ENCODE measurements at regions not wholly inside any gene's neighbourhood (a gene's known extent, or its start where the extent isn't known, plus 50 kb on each side); places are given as distances from the start of the nearest gene placed in this dataset.

- no peak overlapping the region for H3K4me3 ChIP-seq (replicated peaks; ENCODE audit: low read depth, low read length)
- peak; percentile 5 for TF ChIP-seq CTCF (IDR thresholded peaks at IDR 0.05; ENCODE audit: insufficient read depth, low read length, poor library complexity, severe bottlenecking)
Measured at GRCh38 chr2:16615687-16616615, 49.7 kb downstream of the CYRIA start.

GRCh38 chr2:16615246-16615645 lies 50.4 kb downstream of the CYRIA start:
- peaks cover 2% of the 10 kb centered on the region for H3K27me3 ChIP-seq (replicated peaks; ENCODE audit: control insufficient read depth, insufficient read depth, low read length)

More at GRCh38 chr2:16615687-16616615, 49.7 kb downstream of the CYRIA start:
- Histone ChIP-seq H3K27me3 (replicated peaks; ENCODE audit: control insufficient read depth, insufficient read depth, low read length) (peaks cover 4% of the 10 kb centered on the region), H3K36me3 (ENCODE audit: control insufficient read depth, insufficient read depth, low read length) (no peaks in the 10 kb centered on the region)
- no peak for DNase-seq (ENCODE audit: extremely low read depth, insufficient read length)

GRCh38 chr2:16614314-16614860 lies 51.2 kb downstream of the CYRIA start:
- DNase-seq (ENCODE audit: extremely low read depth, insufficient read length): no peak
- no peak for TF ChIP-seq CTCF (IDR thresholded peaks at IDR 0.05; ENCODE audit: insufficient read depth, low read length, poor library complexity, severe bottlenecking)
- Histone ChIP-seq H3K4me3 (replicated peaks; ENCODE audit: low read depth, low read length) (no peak overlapping the region), H3K36me3 (ENCODE audit: control insufficient read depth, insufficient read depth, low read length) (no peaks in the 10 kb centered on the region), H3K27me3 (replicated peaks; ENCODE audit: control insufficient read depth, insufficient read depth, low read length) (peaks cover 2% of the 10 kb centered on the region; the same call in 1 of the 2 replicates)

More at GRCh38 chr2:16615246-16615645, 50.4 kb downstream of the CYRIA start:
- TF ChIP-seq CTCF (IDR thresholded peaks at IDR 0.05; ENCODE audit: insufficient read depth, low read length, poor library complexity, severe bottlenecking): no peak
- H3K4me3 ChIP-seq (replicated peaks; ENCODE audit: low read depth, low read length): no peak overlapping the region
- H3K36me3 ChIP-seq (ENCODE audit: control insufficient read depth, insufficient read depth, low read length): no peaks in the 10 kb centered on the region
- no peak for DNase-seq (ENCODE audit: extremely low read depth, insufficient read length)

- Histone ChIP-seq H3K4me3 (replicated peaks; ENCODE audit: low read depth, low read length) (no peak overlapping the region), H3K36me3 (ENCODE audit: control insufficient read depth, insufficient read depth, low read length) (no peaks in the 10 kb centered on the region), H3K27me3 (replicated peaks; ENCODE audit: control insufficient read depth, insufficient read depth, low read length) (no peaks in the 10 kb centered on the region)
- TF ChIP-seq CTCF (IDR thresholded peaks at IDR 0.05; ENCODE audit: insufficient read depth, low read length, poor library complexity, severe bottlenecking): peak; percentile 58
- no peak for DNase-seq (ENCODE audit: extremely low read depth, insufficient read length)
Measured at GRCh38 chr2:16613539-16614011, 52.1 kb downstream of the CYRIA start.

- no peak for TF ChIP-seq CTCF (IDR thresholded peaks at IDR 0.05; ENCODE audit: insufficient read depth, low read length, poor library complexity, severe bottlenecking)
- no peaks in the 10 kb centered on the region for H3K27me3 ChIP-seq (replicated peaks; ENCODE audit: control insufficient read depth, insufficient read depth, low read length)
- no peaks in the 10 kb centered on the region for H3K36me3 ChIP-seq (ENCODE audit: control insufficient read depth, insufficient read depth, low read length)
- H3K4me3 ChIP-seq (replicated peaks; ENCODE audit: low read depth, low read length): no peak overlapping the region
- no peak for DNase-seq (ENCODE audit: extremely low read depth, insufficient read length)
Measured at GRCh38 chr2:16612490-16612889, 53.1 kb downstream of the CYRIA start.
